NK-92 (cell line): ENCODE measurements at regions not wholly inside any gene's neighbourhood (a gene's known extent, or its start where the extent isn't known, plus 50 kb on each side); places are given as distances from the start of the nearest gene placed in this dataset.

Source experiments
- DNase-seq: peaks from one replicate; lab custom pipeline; 2025; ENCODE audit not compliant: unreplicated experiment; lab: John Stamatoyannopoulos, UW

DNA sequence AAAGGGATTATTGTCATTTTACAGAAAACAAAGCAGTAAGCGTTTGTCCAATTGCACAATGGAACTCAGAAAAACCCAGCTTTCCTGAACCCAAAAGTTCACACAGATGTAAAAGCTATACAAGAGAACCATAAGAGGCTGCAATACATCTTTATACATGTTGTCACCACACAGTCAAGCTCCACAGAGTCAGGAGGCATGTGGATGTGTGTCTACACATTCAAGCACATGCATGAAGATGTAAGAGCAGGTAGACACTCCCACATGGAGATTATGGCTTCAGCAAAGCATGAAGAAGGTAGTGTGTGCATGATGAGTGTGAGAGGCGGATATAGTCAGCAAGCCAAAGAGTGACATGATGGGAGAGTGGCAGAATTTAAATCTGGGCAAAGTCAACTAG lies 124.7 kb upstream of the THBS1 start:
- no peak for DNase-seq

GRCh38 chr15:39456582-39457330 lies 124.1 kb upstream of the THBS1 start:
- DNase-seq, result no peak

- no peak for DNase-seq
Measured at GRCh38 chr15:39458131-39458530, 122.7 kb upstream of the THBS1 start.

- no peak for DNase-seq
Measured at GRCh38 chr15:39459548-39459947, 121.3 kb upstream of the THBS1 start.

DNA sequence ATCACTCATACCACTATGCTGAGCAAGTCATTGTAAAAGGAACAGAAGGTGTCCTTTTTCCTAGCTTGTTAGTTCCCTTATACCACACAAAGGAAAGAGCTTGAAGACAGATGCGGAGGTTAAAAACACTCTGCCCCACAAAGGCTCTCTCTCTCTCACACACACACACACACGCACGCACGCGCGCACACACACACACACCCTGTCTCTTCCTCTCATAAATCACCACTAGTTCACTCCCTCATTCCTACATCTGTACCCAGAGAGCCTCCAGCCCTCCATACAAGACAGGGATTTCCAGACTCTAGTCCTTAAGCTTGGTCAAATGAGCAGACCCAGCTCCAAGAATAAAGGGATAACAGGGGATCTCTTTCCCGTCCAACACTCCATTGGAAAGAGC lies 120.1 kb upstream of the THBS1 start:
- no peak for DNase-seq

DNA sequence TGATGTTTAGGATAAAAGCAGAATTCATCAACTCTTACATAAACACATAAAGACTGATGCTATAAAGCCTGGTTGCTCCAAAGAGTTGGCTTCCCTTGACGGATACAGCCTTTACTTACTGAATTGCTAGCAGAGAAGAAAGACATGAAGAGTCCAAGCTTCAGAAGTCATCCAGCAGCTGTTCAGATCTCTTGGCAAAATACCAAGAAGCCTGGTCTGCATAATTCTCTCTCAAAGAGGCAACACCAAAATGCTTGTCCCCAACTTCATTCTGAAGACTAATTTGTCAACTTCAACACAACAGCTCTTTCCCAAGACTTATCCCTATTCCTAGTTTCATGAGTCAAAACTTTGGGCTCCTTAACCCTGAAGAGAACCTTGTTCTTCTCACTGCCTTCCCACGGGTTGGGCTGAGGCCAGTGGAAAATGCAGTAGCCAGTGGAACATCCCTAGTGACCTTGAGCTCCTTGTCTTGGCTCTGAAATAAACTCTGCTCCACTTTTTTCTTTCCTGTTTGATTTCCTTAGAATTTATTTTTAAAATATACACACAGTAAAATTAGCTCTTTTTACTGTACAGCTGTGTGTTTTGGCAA lies 119.2 kb upstream of the THBS1 start:
- DNase-seq, result no peak

- no peak for DNase-seq
Measured at GRCh38 chr15:39462691-39463090, 118.2 kb upstream of the THBS1 start.

- no peak for DNase-seq
Measured at GRCh38 chr15:39465843-39466749, 114.8 kb upstream of the THBS1 start.

- no peak for DNase-seq
Measured at GRCh38 chr15:39466750-39467105, 114.2 kb upstream of the THBS1 start.

DNA sequence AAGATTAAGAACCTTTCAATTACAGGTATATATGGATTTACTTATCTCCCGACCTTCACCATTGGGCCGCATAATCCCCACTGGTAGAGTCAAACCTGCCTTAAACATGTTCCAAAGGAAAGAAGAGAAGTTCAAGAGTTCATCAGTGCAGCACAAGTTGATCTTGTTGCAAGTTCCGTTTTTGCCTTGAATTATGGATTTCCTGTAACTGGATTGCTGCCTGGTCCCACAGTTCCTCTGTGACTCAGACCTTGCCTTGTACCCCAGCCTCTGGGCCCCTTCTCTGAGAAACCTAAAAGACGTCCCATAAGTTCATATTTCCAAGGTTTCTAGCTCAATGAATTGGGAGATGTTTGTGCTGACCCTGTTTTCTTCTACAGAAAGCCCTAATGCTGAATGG lies 112.5 kb upstream of the THBS1 start:
- no peak for DNase-seq

DNA sequence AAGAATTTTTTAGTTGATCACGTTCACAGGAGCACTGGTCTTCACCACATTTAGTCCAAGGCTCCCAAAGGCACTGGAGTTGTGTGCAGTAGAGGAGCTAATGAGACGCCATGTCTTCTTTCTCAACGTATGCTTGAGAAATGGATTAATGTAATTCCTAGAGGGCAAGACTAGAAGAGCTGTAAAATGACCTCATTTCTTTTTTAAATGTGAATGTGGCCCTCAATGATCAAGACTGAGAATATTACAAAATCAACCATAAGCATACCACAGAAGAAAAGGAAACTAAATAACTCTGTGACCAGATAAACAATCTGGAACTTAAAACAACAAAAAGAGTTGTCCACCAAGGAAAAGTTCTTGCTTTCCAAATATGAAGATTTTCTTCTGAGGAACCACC lies 112.1 kb upstream of the THBS1 start:
- no peak for DNase-seq

GRCh38 chr15:39471785-39472574 lies 108.9 kb upstream of the THBS1 start:
- DNase-seq, result no peak

DNA sequence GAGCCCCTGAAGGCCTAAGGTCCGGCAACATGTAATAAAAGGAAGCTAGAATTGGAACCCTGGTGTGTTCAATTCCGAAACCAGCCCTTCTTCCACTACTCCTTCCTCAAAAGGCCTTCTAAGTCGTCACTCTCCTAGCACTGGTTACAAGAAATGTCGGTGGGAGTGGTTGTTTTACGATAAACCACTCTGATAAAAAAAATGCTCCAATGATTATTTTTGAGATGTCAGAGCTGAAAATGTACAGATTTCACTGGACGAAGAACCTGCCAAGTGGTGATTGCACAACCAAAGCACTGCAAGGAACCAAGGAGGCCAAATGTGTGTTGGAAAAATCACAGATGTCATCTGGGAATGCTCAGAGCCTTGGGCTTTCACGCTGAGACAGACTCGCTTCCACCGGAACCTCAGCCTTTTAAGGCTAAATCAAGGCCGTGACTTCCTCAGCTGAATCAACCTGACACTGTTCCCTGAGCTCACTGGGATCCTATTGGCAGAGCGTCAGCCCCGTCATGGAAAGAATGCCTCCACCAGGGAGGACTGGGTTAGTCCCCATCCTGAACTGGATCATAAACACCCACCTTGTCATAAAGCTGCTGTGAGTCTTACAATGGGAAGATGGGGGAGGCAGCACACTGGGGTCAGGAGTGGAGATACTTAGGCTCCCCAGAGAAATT lies 108.1 kb upstream of the THBS1 start:
- DNase-seq, result no peak

DNA sequence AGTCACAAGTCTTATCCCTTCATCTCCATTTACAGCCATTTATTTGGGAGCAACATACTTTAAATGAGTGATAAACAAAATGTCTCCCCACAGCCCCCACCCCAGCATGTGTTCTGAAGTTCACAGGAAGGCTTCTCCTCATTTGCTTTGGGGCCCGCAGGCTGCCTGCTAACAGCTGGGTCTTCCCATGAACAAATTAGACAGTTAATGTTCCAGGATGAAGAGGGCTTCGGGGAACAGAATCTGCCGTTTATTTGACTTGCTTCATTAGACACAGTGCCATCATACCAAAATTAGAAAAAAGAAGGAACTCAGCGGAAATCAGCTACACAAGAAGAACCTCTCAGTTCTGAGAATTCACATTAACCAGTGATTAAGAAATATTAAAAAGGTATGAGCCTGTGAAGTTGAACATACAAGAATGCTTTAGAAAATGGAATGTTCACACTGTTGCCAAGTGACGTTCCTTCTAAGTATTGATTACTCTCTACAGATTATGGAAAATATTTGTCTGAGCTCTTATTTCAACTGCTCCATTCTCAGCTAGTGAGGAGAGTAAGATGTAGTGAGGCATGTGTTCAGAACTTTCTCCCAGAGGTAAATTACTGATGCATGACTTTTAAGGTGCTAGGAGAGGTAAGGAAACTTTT lies 107.5 kb upstream of the THBS1 start:
- DNase-seq, result no peak

- no peak for DNase-seq
Measured at GRCh38 chr15:39474657-39475056, 106.2 kb upstream of the THBS1 start.

- no peak for DNase-seq
Measured at GRCh38 chr15:39478996-39479395, 101.9 kb upstream of the THBS1 start.

GRCh38 chr15:39479911-39480310 lies 101.0 kb upstream of the THBS1 start:
- no peak for DNase-seq

- DNase-seq, result no peak
Measured at GRCh38 chr15:39482459-39482858, 98.4 kb upstream of the THBS1 start.

GRCh38 chr15:39486621-39487457 lies 94.0 kb upstream of the THBS1 start:
- DNase-seq, result no peak

DNA sequence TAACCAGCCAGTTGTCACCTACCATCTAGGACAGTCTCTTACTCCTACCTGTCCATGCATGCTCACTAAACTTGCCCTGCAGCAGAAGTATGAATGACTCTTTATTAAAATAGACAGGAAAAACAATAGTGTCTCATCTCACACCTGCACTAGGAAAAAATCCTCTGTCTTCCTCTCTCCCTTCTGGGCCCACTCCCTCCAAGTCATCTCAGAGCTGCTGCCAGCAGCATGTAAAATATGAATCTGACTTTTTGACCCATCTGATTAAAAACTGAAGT lies 93.5 kb upstream of the THBS1 start:
- no peak for DNase-seq
